ENCODE measurements at regions not wholly inside any gene's neighbourhood (a gene's known extent, or its start where the extent isn't known, plus 50 kb on each side); places are given as distances from the start of the nearest gene placed in this dataset.

GRCh38 chr2:146392631-146393030 lies 1452.2 kb upstream of the ACVR2A start:
- DNase-seq = no peak
- TF ChIP-seq CTCF (IDR thresholded peaks at IDR 0.05) (no peak), POLR2A (IDR thresholded peaks at IDR 0.05) (no peak)
- H3K27ac ChIP-seq = no peak overlapping the region
- no peaks in the 10 kb centered on the region for H3K27me3 ChIP-seq
- H3K36me3 ChIP-seq = no peaks in the 10 kb centered on the region
- no peak overlapping the region for H3K4me3 ChIP-seq
- no peaks in the 10 kb centered on the region for H3K9me3 ChIP-seq
- intact Hi-C loops (cut with DNase I; ENCODE audit: low total_unique reads) = no loop called here
- H3K4me1 ChIP-seq = no peaks in the 10 kb centered on the region

GRCh38 chr2:146392186-146392585 lies 1452.6 kb upstream of the ACVR2A start:
- Histone ChIP-seq H3K9me3 (no peaks in the 10 kb centered on the region), H3K27me3 (no peaks in the 10 kb centered on the region), H3K36me3 (no peaks in the 10 kb centered on the region), H3K27ac (no peak overlapping the region), H3K4me1 (no peaks in the 10 kb centered on the region), H3K4me3 (no peak overlapping the region)
- TF ChIP-seq CTCF (IDR thresholded peaks at IDR 0.05) = no peak
- no peak for TF ChIP-seq POLR2A (IDR thresholded peaks at IDR 0.05)
- intact Hi-C loops (cut with DNase I; ENCODE audit: low total_unique reads) = no loop called here
- DNase-seq = no peak

GRCh38 chr2:146388757-146389156 lies 1456.1 kb upstream of the ACVR2A start:
- DNase-seq = no peak
- Histone ChIP-seq H3K4me3 (no peak overlapping the region), H3K27me3 (no peaks in the 10 kb centered on the region), H3K36me3 (no peaks in the 10 kb centered on the region), H3K9me3 (no peaks in the 10 kb centered on the region), H3K27ac (no peak overlapping the region), H3K4me1 (no peaks in the 10 kb centered on the region)
- intact Hi-C loops (cut with DNase I; ENCODE audit: low total_unique reads) = no loop called here
- no peak for TF ChIP-seq POLR2A (IDR thresholded peaks at IDR 0.05)
- no peak for TF ChIP-seq CTCF (IDR thresholded peaks at IDR 0.05)

GRCh38 chr2:146386096-146386495 lies 1458.7 kb upstream of the ACVR2A start:
- intact Hi-C loops (cut with DNase I; ENCODE audit: low total_unique reads) = no loop called here
- no peak for TF ChIP-seq POLR2A (IDR thresholded peaks at IDR 0.05)
- no peak for TF ChIP-seq CTCF (IDR thresholded peaks at IDR 0.05)
- H3K27me3 ChIP-seq = no peaks in the 10 kb centered on the region
- no peak overlapping the region for H3K4me3 ChIP-seq
- no peaks in the 10 kb centered on the region for H3K4me1 ChIP-seq
- H3K27ac ChIP-seq = no peak overlapping the region
- no peaks in the 10 kb centered on the region for H3K9me3 ChIP-seq
- H3K36me3 ChIP-seq = no peaks in the 10 kb centered on the region
- no peak for DNase-seq

DNA sequence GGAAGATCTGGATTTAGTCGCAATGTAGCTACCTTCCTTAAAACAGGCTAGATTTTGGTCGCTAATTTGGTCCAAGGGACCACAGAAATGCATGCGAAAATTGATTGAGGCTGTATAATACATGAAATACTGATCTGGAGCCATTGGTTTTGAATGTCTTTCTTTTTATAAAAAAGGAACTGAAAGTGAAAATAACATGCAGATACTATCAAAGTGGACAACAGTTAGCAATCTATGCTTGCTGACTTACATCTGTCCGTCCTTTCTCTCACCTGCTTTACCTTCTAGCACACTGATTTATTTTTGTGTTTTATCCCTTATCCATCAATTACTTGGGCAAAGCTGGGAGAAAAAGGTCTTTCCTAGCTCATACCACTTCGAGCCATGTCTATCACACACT lies 1459.8 kb upstream of the ACVR2A start:
- intact Hi-C loops (cut with DNase I; ENCODE audit: low total_unique reads) = no loop called here
- H3K4me3 ChIP-seq = no peak overlapping the region
- H3K27me3 ChIP-seq = no peaks in the 10 kb centered on the region
- no peaks in the 10 kb centered on the region for H3K36me3 ChIP-seq
- no peak overlapping the region for H3K27ac ChIP-seq
- DNase-seq = no peak
- no peaks in the 10 kb centered on the region for H3K4me1 ChIP-seq
- TF ChIP-seq CTCF (IDR thresholded peaks at IDR 0.05) (no peak), POLR2A (IDR thresholded peaks at IDR 0.05) (no peak)
- no peaks in the 10 kb centered on the region for H3K9me3 ChIP-seq

Measured in uterus (tissue), 3 donors.